Astrocyte of the cerebellum (primary cell): ENCODE measurements at regions not wholly inside any gene's neighbourhood (a gene's known extent, or its start where the extent isn't known, plus 50 kb on each side); places are given as distances from the start of the nearest gene placed in this dataset.

ENCODE experiments used
- DNase-seq: peaks from one replicate; pipeline ENCODE4 v3.0.0-alpha.2; 2011; ENCODE audit warnings: low read depth
- H3K4me3 ChIP-seq: 2 replicates; pipeline ENCODE4 v1.5.1; 2011; ENCODE audit warnings: mild to moderate bottlenecking, low read depth, low read length, moderate library complexity
- CTCF ChIP-seq: IDR thresholded peaks from 2 replicates; pipeline ENCODE4 v1.5.1; 2012; ENCODE audit warnings: low read length, low read depth, moderate library complexity, mild to moderate bottlenecking; ENCODE audit errors: missing control alignments
- in situ Hi-C: cut with HindIII; loops from 2 replicates; pipeline ENCODE4 v1.10.0; 2017; ENCODE audit warnings: low sequenced_read_pairs

GRCh38 chr14:26320886-26321285, 276.9 kb downstream of the NOVA1 start:
- H3K4me3 ChIP-seq, result no peak overlapping the region
- TF ChIP-seq CTCF, result no peak
- in situ Hi-C loops, result no loop called here
- DNase-seq, result no peak

- no peak overlapping the region for H3K4me3 ChIP-seq
- DNase-seq, result no peak
- no peak for TF ChIP-seq CTCF
- in situ Hi-C loops, result no loop called here
These were observed 278.5 kb downstream of the NOVA1 start for GRCh38 chr14:26319139-26319864.

- DNase-seq, result no peak
- no peak overlapping the region for H3K4me3 ChIP-seq
- in situ Hi-C loops, result no loop called here
- no peak for TF ChIP-seq CTCF
These were observed 293.8 kb downstream of the NOVA1 start for GRCh38 chr14:26304056-26304455.

- no peak for TF ChIP-seq CTCF
- DNase-seq, result no peak
These were observed 303.9 kb downstream of the NOVA1 start for GRCh38 chr14:26293909-26294308.

GRCh38 chr14:26289891-26290486, 307.8 kb downstream of the NOVA1 start:
- DNase-seq, result no peak
- in situ Hi-C loops, result no loop called here
- H3K4me3 ChIP-seq, result no peak overlapping the region
- no peak for TF ChIP-seq CTCF

More at GRCh38 chr14:26293909-26294308, 303.9 kb downstream of the NOVA1 start:
- no peak overlapping the region for H3K4me3 ChIP-seq
- in situ Hi-C loops, result no loop called here

GRCh38 chr14:26286913-26287205, 311.0 kb downstream of the NOVA1 start:
- DNase-seq, result no peak
- TF ChIP-seq CTCF, result no peak
- H3K4me3 ChIP-seq, result no peak overlapping the region
- in situ Hi-C loops, result no loop called here
